ENCODE measurements at regions not wholly inside any gene's neighbourhood (a gene's known extent, or its start where the extent isn't known, plus 50 kb on each side); places are given as distances from the start of the nearest gene placed in this dataset.

- Mint-ChIP-seq H3K27ac (no peak overlapping the region), H3K9me3 (peaks cover 17% of the 10 kb centered on the region), H3K4me3 (no peak overlapping the region), H3K36me3 (ENCODE audit: low read depth) (no peaks in the 10 kb centered on the region), H3K27me3 (ENCODE audit: low read depth, poor library complexity) (peaks cover 14% of the 10 kb centered on the region), H3K4me1 (peaks cover 14% of the 10 kb centered on the region)
- no peak for TF ChIP-seq CTCF (IDR thresholded peaks at IDR 0.05)
- DNase-seq: no peak
These were observed 297.5 kb downstream of the PCNX1 start for GRCh38 chr14:71204768-71205167.

GRCh38 chr14:71206123-71206522, 298.9 kb downstream of the PCNX1 start:
- Mint-ChIP-seq H3K4me3 (no peak overlapping the region), H3K27ac (no peak overlapping the region), H3K27me3 (ENCODE audit: low read depth, poor library complexity) (peaks cover 15% of the 10 kb centered on the region), H3K4me1 (peaks cover 14% of the 10 kb centered on the region), H3K9me3 (peaks cover 17% of the 10 kb centered on the region), H3K36me3 (ENCODE audit: low read depth) (no peaks in the 10 kb centered on the region)
- no peak for TF ChIP-seq CTCF (IDR thresholded peaks at IDR 0.05)
- DNase-seq: no peak

DNA sequence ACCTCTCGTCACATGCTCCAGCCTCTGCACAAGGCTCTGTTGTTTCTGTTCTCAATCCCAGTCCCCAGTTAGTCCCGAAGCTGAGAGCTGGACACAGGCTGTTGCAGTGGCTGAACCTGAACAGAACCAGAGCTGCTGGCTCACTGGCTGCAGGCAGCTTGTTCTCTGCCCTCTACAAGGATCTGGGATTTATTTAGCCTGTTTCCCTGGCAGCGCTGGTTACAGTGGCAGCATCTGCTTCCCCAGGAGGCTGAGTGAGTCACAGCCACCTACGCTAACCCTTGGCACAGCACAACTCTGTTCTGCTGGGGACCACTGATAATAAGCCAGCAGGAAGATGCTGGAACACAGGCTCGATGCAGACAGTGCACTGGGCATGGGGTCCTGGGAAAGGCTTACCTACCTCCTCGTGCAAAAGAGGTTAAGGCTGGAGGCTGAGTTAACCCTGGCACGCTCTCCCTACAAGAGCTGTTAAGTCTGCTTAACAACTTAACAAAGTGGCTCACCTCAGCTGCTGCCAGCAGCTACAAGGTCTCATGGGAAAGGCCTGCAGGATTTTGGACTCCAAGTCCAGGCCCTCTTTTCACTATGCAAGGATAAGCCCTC, 299.6 kb downstream of the PCNX1 start:
- no peaks in the 10 kb centered on the region for H3K36me3 Mint-ChIP-seq (ENCODE audit: low read depth)
- peaks cover 17% of the 10 kb centered on the region for H3K9me3 Mint-ChIP-seq
- no peak overlapping the region for H3K27ac Mint-ChIP-seq
- H3K27me3 Mint-ChIP-seq (ENCODE audit: low read depth, poor library complexity): peaks cover 17% of the 10 kb centered on the region
- H3K4me1 Mint-ChIP-seq: peaks cover 14% of the 10 kb centered on the region
- TF ChIP-seq CTCF (IDR thresholded peaks at IDR 0.05): no peak
- no peak overlapping the region for H3K4me3 Mint-ChIP-seq
- DNase-seq: no peak

GRCh38 chr14:71208702-71209357, 301.6 kb downstream of the PCNX1 start:
- DNase-seq: no peak
- peaks cover 10% of the 10 kb centered on the region for H3K4me1 Mint-ChIP-seq
- no peak overlapping the region for H3K4me3 Mint-ChIP-seq
- no peak for TF ChIP-seq CTCF (IDR thresholded peaks at IDR 0.05)
- H3K27ac Mint-ChIP-seq: no peak overlapping the region
- H3K36me3 Mint-ChIP-seq (ENCODE audit: low read depth): no peaks in the 10 kb centered on the region
- peaks cover 12% of the 10 kb centered on the region for H3K9me3 Mint-ChIP-seq
- H3K27me3 Mint-ChIP-seq (ENCODE audit: low read depth, poor library complexity): peaks cover 10% of the 10 kb centered on the region

DNA sequence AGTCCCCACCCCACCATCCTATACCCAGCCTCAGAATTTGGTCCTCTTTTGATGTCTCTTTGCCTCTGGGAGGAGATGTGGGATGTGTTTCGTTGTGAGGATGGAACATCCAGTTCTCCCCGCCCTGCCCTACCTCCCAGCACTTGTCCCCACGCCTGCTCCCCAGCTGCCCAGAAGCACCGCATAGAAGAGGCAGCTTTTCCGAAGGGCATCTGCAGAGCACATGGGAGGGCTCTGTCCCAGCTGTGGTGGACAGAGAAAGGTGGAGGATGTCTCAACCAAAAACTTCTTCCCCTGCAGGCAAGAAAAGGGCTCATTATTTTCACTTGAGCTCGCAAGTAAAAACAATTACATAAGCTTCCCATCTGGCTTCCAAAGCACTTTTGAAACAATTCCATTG, 302.6 kb downstream of the PCNX1 start:
- no peak overlapping the region for H3K4me3 Mint-ChIP-seq
- no peaks in the 10 kb centered on the region for H3K36me3 Mint-ChIP-seq (ENCODE audit: low read depth)
- H3K9me3 Mint-ChIP-seq: peaks cover 4% of the 10 kb centered on the region
- no peak for TF ChIP-seq CTCF (IDR thresholded peaks at IDR 0.05)
- no peak for DNase-seq
- H3K4me1 Mint-ChIP-seq: peaks cover 10% of the 10 kb centered on the region
- H3K27me3 Mint-ChIP-seq (ENCODE audit: low read depth, poor library complexity): peaks cover 10% of the 10 kb centered on the region
- H3K27ac Mint-ChIP-seq: no peak overlapping the region

DNA sequence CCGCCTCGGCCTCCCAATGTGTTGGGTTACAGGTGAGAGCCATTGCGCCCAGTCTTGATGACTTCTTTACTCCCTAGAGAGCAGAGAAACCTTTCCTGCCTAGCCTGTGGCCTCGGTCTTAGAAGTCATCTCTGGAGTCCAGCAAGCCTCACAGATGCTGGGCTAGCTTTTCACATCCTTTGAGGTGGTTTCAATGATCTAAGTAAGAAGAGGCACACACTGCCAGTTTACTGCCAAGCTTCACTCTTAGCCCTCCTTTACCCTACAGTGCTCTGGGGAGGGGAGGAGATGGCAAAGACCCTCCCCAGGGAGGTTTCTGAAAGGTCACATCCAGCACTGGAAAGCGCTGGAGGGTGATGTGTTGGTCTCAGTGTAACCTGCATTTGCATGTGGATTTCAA, 304.8 kb downstream of the PCNX1 start:
- Mint-ChIP-seq H3K27ac (no peak overlapping the region), H3K27me3 (ENCODE audit: low read depth, poor library complexity) (peaks cover 10% of the 10 kb centered on the region), H3K4me1 (peaks cover 10% of the 10 kb centered on the region), H3K4me3 (no peak overlapping the region), H3K36me3 (ENCODE audit: low read depth) (no peaks in the 10 kb centered on the region), H3K9me3 (peaks cover 10% of the 10 kb centered on the region)
- DNase-seq: no peak
- TF ChIP-seq CTCF (IDR thresholded peaks at IDR 0.05): no peak
